ENCODE measurements at regions not wholly inside any gene's neighbourhood (a gene's known extent, or its start where the extent isn't known, plus 50 kb on each side); places are given as distances from the start of the nearest gene placed in this dataset.
"Not testable (repeated sequence)": the region's sequence is repeated elsewhere in the genome, so short reads cannot be mapped to it uniquely, and the experiment has no call there.

GRCh38 chr5:97489010-97489840 is 306.2 kb upstream of the RIOK2 start:
- DNase-seq: no peak

- DNase-seq: no peak
These were observed 311.4 kb upstream of the RIOK2 start for GRCh38 chr5:97494465-97494864.

GRCh38 chr5:97495301-97495700 is 312.3 kb upstream of the RIOK2 start:
- DNase-seq: no peak

GRCh38 chr5:97496037-97496436 is 313.0 kb upstream of the RIOK2 start:
- DNase-seq: no peak

GRCh38 chr5:97498657-97499056 is 315.6 kb upstream of the RIOK2 start:
- no peak for DNase-seq

GRCh38 chr5:97499605-97500004 is 316.6 kb upstream of the RIOK2 start:
- DNase-seq: no peak

- no peak for DNase-seq
These were observed 318.4 kb upstream of the RIOK2 start for GRCh38 chr5:97501286-97501964.

GRCh38 chr5:97501965-97502305 is 318.9 kb upstream of the RIOK2 start:
- DNase-seq: no peak

- DNase-seq: no peak
These were observed 325.8 kb upstream of the RIOK2 start for GRCh38 chr5:97508864-97509263.

GRCh38 chr5:97519565-97519964 is 336.5 kb upstream of the RIOK2 start:
- not testable (repeated sequence) for DNase-seq

GRCh38 chr5:97523336-97523735 is 340.3 kb upstream of the RIOK2 start:
- not testable (repeated sequence) for DNase-seq

- DNase-seq: no peak
These were observed 342.7 kb upstream of the RIOK2 start for GRCh38 chr5:97525780-97526179.

GRCh38 chr5:97528941-97529340 is 345.9 kb upstream of the RIOK2 start:
- no peak for DNase-seq

- DNase-seq: no peak
These were observed 346.4 kb upstream of the RIOK2 start for GRCh38 chr5:97529354-97529985.

GRCh38 chr5:97531549-97531948 is 348.5 kb upstream of the RIOK2 start:
- no peak for DNase-seq

- DNase-seq: peak; percentile 18
These were observed 351.1 kb upstream of the RIOK2 start for GRCh38 chr5:97534166-97534565.

GRCh38 chr5:97536683-97537082 is 353.6 kb upstream of the RIOK2 start:
- no peak for DNase-seq

GRCh38 chr5:97538912-97539311 is 355.9 kb upstream of the RIOK2 start:
- no peak for DNase-seq

GRCh38 chr5:97541864-97542263 is 358.8 kb upstream of the RIOK2 start:
- DNase-seq: no peak

- DNase-seq: no peak
These were observed 359.4 kb upstream of the RIOK2 start for GRCh38 chr5:97542469-97542868.

GRCh38 chr5:97543166-97543565 is 360.1 kb upstream of the RIOK2 start:
- DNase-seq: no peak

GRCh38 chr5:97544240-97544639 is 361.2 kb upstream of the RIOK2 start:
- DNase-seq: no peak

GRCh38 chr5:97544678-97545077 is 361.6 kb upstream of the RIOK2 start:
- DNase-seq: no peak

- DNase-seq: no peak
These were observed 362.4 kb upstream of the RIOK2 start for GRCh38 chr5:97545446-97545845.
